Activated CD8-positive, alpha-beta memory T cell treated with anti-CD3 and anti-CD28 coated beads, Interleukin-2, amount 50 U/mL, for 24 hours (primary cell): ENCODE measurements at regions not wholly inside any gene's neighbourhood (a gene's known extent, or its start where the extent isn't known, plus 50 kb on each side); places are given as distances from the start of the nearest gene placed in this dataset.

Experiments used
- DNase-seq: peaks from one replicate; pipeline ENCODE4 v3.0.0-alpha.2; 2020; ENCODE audit errors: extremely low read depth

- DNase-seq = no peak
These were observed 523.4 kb downstream of the CCDC85A start for GRCh38 chr2:56707218-56707617.

GRCh38 chr2:56707650-56708049 is 523.9 kb downstream of the CCDC85A start:
- no peak for DNase-seq

DNA sequence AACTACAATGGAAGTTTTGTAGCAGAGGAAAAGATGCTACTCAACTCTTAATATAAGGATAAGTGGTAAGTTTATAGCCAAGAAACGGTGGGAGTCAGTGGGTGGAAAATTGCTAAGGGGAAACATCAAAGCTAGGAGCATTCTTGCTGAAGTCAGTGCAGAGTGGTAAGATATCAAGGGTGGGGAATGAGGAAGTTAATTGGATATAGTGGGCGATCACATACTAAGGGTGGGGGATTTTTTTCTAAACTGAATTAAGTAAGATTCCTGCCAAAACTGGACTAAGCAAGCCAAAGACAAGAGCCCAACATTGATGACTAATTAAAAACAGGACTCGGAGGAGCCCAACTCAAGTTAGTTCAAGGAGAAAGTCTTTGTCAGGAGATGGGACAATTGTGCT is 525.4 kb downstream of the CCDC85A start:
- DNase-seq = no peak

DNA sequence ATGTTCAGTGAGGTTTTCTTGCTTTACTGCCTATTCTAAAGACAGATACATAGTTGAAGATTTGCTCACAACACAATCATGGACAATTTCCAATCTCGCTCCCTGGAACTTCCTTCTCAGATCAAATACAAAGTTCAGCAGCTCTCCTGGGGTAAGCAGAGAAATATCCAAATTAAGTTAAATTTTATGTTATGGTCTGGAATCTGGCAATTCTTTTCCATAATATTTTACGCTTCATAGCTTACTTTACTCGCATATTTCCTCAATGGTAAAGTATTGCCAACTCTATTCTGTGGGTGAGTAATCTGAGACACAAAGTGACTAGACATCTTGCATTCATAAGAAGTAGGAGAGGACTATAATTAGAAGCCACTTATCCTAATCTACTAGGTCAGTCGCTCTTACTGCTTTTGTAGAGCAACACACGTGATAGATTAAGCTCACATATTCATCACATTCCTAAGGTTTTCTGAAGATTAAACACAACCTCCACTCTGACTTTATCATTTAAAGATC is 529.4 kb downstream of the CCDC85A start:
- no peak for DNase-seq

GRCh38 chr2:56713978-56714377 is 530.2 kb downstream of the CCDC85A start:
- no peak for DNase-seq

GRCh38 chr2:56714400-56714799 is 530.6 kb downstream of the CCDC85A start:
- no peak for DNase-seq

- no peak for DNase-seq
These were observed 531.9 kb downstream of the CCDC85A start for GRCh38 chr2:56715683-56716082.

GRCh38 chr2:56718413-56718812 is 534.6 kb downstream of the CCDC85A start:
- DNase-seq = no peak

- no peak for DNase-seq
These were observed 545.4 kb downstream of the CCDC85A start for GRCh38 chr2:56729212-56729611.

DNA sequence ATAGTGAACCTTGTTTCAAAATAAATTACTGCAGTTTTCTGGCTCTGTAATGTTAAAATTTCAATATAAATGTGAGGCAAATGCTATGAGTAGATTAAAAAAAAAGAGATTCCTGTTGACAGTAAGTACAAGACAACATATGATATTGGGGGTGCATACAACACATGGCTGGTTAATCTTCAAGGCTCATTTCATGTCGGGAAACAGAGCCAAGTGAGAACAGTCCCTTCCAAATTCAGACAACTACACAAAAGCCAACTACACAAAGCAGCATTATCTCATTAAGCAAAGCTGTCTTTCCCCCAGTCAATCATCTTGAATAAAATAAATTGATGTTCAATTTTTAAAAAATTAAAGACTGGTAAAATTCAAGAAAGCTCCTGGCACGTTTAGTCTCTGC is 549.2 kb downstream of the CCDC85A start:
- no peak for DNase-seq

DNA sequence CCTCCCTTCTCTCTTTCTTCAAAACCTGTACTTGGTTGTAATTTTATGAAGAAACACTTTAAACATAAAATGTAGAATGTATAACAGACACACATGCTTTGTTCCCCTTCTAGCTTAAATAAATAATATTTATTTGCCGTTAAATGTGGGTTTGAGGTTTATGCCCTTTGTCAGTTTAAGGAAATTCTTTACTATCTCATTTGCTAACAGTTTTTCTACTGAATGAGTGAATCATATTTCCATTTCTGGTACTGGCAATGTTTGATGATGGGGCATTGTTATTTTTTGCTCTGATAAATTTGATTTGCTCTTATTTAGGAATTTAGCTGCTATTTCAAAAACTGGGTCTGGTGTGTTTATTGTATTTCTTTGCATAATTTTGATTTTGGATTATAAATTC is 555.6 kb downstream of the CCDC85A start:
- DNase-seq = no peak

DNA sequence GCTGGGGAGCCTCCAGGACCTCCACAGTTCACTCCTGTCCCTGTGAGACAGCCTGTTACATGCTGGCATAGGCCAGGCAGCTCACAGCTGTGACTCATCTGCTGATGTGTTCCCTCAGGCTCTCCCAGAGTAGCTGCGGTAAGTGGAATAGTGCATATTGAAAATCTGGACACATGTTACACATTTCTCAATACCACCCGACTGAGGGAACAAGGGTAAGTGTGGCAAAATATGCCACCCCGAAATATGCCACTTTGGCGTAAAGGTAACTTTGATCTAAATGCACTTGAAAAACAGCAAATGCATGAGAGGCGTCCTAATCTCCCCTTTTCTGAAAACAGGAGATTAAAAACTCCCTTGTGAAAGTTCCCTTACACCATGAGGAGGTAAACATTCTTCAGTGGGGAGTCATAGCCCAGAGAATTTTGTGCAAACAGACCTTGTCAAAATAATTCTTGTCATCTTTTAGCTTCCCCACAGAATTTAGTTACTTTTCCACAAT is 557.9 kb downstream of the CCDC85A start:
- DNase-seq = no peak

DNA sequence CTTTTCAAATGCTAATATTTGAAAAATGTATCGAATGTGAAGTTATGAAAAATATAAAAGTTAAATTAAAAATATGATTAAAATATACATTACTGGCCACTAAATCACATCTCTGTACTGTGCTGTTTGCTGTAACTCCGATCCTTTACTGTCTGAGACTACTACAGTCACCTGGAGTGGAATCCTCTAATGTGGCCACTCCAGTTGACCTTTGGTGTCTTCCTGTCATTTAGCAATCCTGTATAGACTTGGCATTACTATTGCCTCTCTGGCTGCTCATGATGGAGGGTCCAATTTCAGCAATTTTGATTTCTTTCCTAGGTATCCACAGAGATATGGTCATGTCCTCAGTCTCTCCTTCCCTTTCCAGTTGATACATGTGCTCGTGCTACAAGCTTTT is 560.0 kb downstream of the CCDC85A start:
- no peak for DNase-seq

- no peak for DNase-seq
These were observed 565.5 kb downstream of the CCDC85A start for GRCh38 chr2:56749152-56749752.

- DNase-seq = no peak
These were observed 569.4 kb downstream of the CCDC85A start for GRCh38 chr2:56753182-56753581.

- DNase-seq = no peak
These were observed 570.4 kb downstream of the CCDC85A start for GRCh38 chr2:56754066-56754615.

DNA sequence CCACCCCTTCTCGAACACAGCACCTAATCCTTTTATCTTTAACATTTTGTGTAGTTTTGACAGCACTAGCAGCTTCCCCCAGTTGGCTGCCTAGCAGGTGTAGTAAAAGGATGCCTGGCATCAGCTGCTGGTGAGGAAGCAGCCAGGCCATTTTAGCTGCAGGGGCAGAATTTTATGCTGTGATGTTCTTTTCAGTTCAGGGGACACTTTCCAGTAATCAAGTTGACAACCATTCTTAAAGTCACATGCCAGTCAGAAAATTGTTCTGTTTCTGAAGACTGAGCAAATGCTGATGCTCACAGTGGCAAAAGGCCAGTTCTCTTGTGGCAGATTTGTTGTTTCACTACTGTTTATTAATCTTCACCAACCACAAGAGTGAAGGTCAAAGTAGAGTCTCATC is 570.8 kb downstream of the CCDC85A start:
- no peak for DNase-seq

DNA sequence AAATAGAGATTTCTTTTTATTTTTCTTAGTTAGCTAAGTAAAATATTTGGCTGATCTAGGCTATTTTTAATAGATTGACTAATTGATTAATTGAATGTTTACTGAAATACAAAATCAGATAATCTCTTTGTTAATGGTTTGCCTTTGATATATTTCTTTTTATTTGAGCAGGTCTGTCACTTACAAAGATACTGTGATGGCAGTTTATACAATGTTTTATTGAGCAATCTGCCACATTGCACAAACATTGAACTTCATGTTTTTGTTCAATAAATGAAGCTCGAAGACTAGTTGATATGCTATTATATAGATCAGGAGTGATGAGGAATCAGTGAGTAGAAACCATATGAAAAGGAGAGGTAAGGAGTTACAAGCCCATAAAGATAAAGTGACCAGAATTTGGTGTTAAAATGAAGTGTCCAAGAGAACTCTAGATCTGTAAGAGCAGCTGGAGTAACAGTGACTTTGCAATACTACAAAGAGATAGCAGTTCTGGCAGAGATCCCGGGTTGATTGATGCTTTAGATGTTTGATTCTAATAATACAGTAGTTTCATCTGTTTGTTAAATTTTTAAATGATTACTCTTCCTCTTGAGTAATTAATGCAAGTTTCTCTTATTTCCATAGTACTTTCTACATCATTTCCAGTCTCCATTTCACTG is 574.2 kb downstream of the CCDC85A start:
- DNase-seq = no peak

DNA sequence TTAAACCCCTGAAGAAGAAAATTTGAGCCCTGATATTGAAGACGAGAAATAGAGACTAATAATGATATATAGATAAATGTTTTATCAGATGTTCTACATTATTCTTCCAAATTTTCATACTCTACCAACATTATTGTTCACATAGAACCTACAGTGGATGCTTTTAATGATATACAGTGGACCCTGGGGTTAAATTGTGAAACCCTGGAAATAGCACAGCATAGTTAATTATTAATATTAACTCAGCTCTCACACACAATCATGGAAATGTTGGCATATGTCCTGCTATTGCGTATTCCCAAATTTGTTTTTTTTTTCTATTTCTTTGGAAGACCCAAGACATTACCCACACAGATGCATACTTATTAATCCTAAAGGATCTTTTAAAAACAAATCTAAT is 579.9 kb downstream of the CCDC85A start:
- DNase-seq = no peak

DNA sequence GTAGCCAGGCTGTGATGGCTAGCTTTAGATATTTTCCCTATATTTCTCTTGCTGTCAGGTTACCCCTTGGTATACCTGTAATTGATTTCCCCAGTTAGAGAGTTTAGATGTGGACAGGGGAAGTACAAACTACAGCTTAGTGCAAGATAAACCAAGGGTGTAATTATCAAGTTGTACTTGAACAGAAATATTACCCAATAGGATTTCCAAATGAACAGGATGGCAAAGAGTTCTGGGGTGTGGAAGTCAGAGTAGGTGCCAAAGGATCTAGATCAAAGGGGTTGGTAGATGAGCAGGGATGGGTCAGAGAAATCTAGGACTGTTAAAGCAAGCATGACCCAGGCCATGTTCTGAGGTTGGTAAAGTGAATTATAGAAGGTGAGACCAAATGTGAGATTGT is 585.2 kb downstream of the CCDC85A start:
- DNase-seq = no peak

DNA sequence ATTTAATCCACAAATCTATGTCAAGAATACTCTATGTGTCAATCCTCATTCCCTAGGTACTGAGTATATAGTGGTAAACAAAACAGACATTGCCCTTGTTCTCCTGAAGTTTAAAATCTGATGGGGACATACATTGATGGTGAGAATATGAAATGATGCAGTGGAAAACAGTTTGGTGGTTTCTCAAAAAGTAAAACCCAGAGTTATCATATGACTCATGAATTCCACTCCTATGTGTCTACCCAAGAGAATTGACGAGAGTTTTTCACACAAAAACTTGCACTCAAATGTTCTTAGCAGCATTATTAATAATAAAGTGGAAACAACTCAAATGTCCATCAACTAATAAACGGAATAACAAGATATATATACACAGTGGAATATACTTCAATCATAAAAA is 586.7 kb downstream of the CCDC85A start:
- no peak for DNase-seq

- no peak for DNase-seq
These were observed 600.3 kb downstream of the CCDC85A start for GRCh38 chr2:56784046-56784445.

GRCh38 chr2:56801214-56801613 is 617.4 kb downstream of the CCDC85A start:
- DNase-seq = no peak
